Nephron (organoid): ENCODE measurements at regions not wholly inside any gene's neighbourhood (a gene's known extent, or its start where the extent isn't known, plus 50 kb on each side); places are given as distances from the start of the nearest gene placed in this dataset.
A peak's percentile ranks its signal among the peaks of the same experiment; 100 is the strongest.

Experiments used
- H3K27ac Mint-ChIP-seq, 3 experiments: 2 replicates each; pipeline ENCODE4 v1.8.0; 2020; ENCODE audit warnings: mixed read lengths in 3 of 3, mild to moderate bottlenecking in 2 of 3, moderate library complexity in 1 of 3
- H3K27me3 Mint-ChIP-seq: 2 replicates; pipeline ENCODE4 v1.8.0; 2021; ENCODE audit warnings: low read depth, mild to moderate bottlenecking, moderate library complexity, mixed read lengths
- H3K36me3 Mint-ChIP-seq: 2 replicates; pipeline ENCODE4 v1.8.0; 2020; ENCODE audit warnings: low read depth, mixed read lengths
- H3K4me1 Mint-ChIP-seq: 2 replicates; pipeline ENCODE4 v1.8.0; 2020; ENCODE audit warnings: mixed read lengths
- H3K4me3 Mint-ChIP-seq, 3 experiments: 2 replicates each; pipeline ENCODE4 v1.8.0; 2020; ENCODE audit warnings: mild to moderate bottlenecking in 3 of 3, mixed read lengths in 3 of 3, moderate library complexity in 2 of 3
- H3K9me3 Mint-ChIP-seq: 2 replicates; pipeline ENCODE4 v1.8.0; 2020; ENCODE audit warnings: mixed read lengths
- TF ChIP-seq, protein P1 (sequence below), 3 experiments: fragments of 200-600 bp; sonication (generic); IDR thresholded peaks; one replicate each; pipeline ENCODE4 v1.5.0; 2021; ENCODE audit warnings: antibody characterized with exemption in 3 of 3; ENCODE audit not compliant: unreplicated experiment in 3 of 3

DNA sequence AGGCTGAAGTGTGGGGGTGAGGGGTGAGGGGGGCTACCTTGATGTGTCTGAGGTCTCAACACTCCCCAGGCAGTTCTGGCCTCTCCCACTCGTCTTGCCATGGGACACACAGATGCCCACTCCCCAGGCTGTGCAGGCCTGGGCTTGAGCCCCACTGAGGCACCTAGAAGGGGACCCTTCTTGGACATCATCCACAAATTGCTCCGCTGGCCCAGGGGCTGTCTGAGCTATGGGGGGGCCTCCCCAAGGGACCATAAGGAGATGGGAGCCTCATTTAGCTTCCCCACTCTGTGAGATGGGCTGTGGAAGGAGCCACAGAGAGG lies 155.5 kb upstream of the MLN start:
- Mint-ChIP-seq H3K4me3 (no peak overlapping the region), H3K4me1 (peaks cover 17% of the 10 kb centered on the region), H3K27me3 (peaks cover 5% of the 10 kb centered on the region), H3K9me3 (no peaks in the 10 kb centered on the region), H3K27ac (no peak overlapping the region), H3K36me3 (no peaks in the 10 kb centered on the region)
- TF ChIP-seq, protein P1, sequence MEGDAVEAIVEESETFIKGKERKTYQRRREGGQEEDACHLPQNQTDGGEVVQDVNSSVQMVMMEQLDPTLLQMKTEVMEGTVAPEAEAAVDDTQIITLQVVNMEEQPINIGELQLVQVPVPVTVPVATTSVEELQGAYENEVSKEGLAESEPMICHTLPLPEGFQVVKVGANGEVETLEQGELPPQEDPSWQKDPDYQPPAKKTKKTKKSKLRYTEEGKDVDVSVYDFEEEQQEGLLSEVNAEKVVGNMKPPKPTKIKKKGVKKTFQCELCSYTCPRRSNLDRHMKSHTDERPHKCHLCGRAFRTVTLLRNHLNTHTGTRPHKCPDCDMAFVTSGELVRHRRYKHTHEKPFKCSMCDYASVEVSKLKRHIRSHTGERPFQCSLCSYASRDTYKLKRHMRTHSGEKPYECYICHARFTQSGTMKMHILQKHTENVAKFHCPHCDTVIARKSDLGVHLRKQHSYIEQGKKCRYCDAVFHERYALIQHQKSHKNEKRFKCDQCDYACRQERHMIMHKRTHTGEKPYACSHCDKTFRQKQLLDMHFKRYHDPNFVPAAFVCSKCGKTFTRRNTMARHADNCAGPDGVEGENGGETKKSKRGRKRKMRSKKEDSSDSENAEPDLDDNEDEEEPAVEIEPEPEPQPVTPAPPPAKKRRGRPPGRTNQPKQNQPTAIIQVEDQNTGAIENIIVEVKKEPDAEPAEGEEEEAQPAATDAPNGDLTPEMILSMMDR (IDR thresholded peaks at IDR 0.05; ENCODE audit: unreplicated experiment in 3 of 3) = no peak

DNA sequence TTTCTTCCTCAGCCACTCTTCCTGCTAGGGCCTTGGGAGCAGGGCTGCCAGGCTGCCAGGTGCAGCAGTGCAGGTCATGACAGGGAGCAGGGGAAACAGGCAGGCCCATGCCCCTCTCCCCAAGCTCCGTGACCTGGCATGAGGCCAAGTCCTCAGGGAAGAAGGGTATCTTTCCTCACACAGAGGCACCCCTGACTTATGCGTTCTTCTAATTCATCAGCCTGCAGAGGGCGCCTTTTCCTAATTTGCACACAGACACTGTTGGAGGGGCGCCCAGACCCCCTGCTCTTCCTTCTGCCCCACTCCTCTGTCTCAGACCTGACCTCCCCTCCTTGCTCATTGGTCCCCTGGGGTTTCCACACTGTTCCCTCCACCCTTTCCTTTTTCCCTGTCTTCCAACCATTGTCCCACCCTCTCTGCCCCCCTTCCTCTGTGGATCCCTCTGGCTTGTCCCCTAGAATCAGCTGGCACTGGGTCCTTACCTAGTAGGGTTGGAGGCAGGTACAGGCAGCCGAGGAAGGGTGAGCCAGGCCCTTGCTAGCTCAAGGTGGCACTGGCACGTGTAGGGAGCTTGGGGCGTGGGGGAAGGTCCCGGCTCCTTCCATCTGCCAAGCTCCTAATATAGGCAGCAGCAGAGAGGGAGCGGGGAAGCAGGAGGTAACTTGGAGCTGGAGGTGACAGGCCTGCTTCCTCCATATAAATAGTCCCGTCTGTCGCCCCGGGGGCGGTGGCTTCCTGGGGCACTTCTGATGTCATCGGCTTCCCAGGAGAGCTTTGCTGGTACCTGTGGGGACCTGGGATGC lies 154.9 kb upstream of the MLN start:
- peaks cover 5% of the 10 kb centered on the region for H3K27me3 Mint-ChIP-seq
- H3K27ac Mint-ChIP-seq = no peak overlapping the region
- H3K4me1 Mint-ChIP-seq = peaks cover 17% of the 10 kb centered on the region
- H3K9me3 Mint-ChIP-seq = no peaks in the 10 kb centered on the region
- TF ChIP-seq, protein P1 (IDR thresholded peaks at IDR 0.05; ENCODE audit: unreplicated experiment in 3 of 3) = peak; percentile 20 to 42 (median 27)
- H3K4me3 Mint-ChIP-seq = no peak overlapping the region
- no peaks in the 10 kb centered on the region for H3K36me3 Mint-ChIP-seq

DNA sequence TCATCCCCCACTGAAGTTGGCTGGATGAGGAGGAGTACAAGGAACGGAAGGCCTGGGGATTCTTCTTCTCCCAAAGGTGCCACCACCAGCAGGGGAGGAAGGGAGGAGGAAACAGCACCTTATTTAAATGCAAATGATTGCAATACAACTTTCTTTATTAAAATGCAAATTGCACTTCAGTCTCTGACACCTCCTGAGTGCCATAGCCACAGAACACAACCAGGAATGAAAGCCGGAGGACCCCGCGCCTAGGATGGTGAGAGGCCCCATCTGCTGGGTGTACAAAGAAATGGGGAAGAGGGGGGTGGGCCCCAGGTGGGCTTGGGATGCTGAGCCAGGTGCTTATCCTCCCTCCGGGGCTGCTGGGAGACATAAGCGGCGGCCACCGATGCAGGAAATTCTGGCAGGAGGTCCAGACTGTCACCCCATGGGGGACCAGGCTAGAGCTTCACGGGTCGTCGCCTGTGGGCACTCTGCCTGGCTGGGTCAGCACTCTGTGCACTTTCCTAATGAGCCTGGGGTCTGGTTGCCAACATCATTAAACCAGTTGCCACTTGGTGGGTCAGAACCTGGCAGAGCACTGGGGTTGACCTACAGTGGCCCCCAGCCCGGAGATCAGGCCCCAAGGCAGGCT lies 154.2 kb upstream of the MLN start:
- peak overlapping the region in 2 of 3 experiments; percentile 2 to 12 for H3K27ac Mint-ChIP-seq
- H3K27me3 Mint-ChIP-seq = peaks cover 5% of the 10 kb centered on the region
- TF ChIP-seq, protein P1 (IDR thresholded peaks at IDR 0.05; ENCODE audit: unreplicated experiment in 3 of 3) = no peak
- H3K36me3 Mint-ChIP-seq = no peaks in the 10 kb centered on the region
- peaks cover 15% of the 10 kb centered on the region for H3K4me1 Mint-ChIP-seq
- H3K9me3 Mint-ChIP-seq = no peaks in the 10 kb centered on the region
- no peak overlapping the region for H3K4me3 Mint-ChIP-seq

DNA sequence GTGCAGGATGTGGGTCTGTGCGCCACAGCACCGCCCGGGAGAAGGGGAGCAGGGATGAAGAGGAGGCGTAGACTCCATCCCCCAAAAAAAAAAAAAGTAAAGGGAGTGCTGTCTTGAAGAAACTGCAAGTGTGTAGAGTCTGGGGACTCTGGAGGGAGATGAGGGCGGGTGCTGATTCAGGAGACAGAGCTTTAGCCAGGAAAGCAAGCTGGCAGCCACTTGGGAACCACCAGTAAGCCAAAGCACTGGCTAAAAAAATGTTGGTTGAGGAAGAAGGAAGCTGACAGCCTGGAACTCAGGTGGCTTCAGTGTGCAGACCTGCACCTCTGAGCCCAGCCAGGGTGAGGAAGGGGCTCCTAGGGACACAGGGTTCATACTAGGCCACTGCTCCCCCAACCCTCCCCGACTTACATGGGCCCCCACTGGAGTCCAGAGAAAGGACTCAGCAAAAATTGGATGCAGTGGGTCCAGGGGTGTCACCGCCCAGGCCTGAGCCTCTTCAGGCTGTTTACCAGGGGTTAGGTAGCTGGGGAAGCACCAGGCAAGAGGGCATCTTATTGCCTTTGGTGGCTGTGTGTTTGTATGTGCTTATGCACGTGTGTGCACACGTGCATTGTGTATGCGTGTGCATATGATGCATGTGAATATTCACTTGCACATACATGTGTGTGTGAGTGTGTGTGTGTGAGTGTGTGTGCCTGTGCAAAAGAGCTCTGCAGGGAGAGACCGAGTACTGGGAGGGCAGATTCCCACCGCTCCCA lies 153.5 kb upstream of the MLN start:
- H3K4me1 Mint-ChIP-seq = peaks cover 9% of the 10 kb centered on the region
- no peaks in the 10 kb centered on the region for H3K9me3 Mint-ChIP-seq
- H3K36me3 Mint-ChIP-seq = no peaks in the 10 kb centered on the region
- TF ChIP-seq, protein P1 (IDR thresholded peaks at IDR 0.05; ENCODE audit: unreplicated experiment in 3 of 3) = no peak
- no peak overlapping the region for H3K4me3 Mint-ChIP-seq
- H3K27me3 Mint-ChIP-seq = peaks cover 5% of the 10 kb centered on the region
- H3K27ac Mint-ChIP-seq = peak overlapping the region in 2 of 3 experiments; percentile 2 to 12

- Mint-ChIP-seq H3K36me3 (no peaks in the 10 kb centered on the region), H3K9me3 (no peaks in the 10 kb centered on the region), H3K27me3 (peaks cover 5% of the 10 kb centered on the region)
These were observed 152.4 kb upstream of the MLN start for GRCh38 chr6:33956206-33956605.

More at GRCh38 chr6:33956206-33956605, 152.4 kb upstream of the MLN start:
- TF ChIP-seq, protein P1 (IDR thresholded peaks at IDR 0.05; ENCODE audit: unreplicated experiment in 3 of 3) = no peak
- Mint-ChIP-seq H3K4me3 (no peak overlapping the region), H3K4me1 (peaks cover 4% of the 10 kb centered on the region), H3K27ac (no peak overlapping the region)
